ENCODE measurements at regions not wholly inside any gene's neighbourhood (a gene's known extent, or its start where the extent isn't known, plus 50 kb on each side); places are given as distances from the start of the nearest gene placed in this dataset.

DNA sequence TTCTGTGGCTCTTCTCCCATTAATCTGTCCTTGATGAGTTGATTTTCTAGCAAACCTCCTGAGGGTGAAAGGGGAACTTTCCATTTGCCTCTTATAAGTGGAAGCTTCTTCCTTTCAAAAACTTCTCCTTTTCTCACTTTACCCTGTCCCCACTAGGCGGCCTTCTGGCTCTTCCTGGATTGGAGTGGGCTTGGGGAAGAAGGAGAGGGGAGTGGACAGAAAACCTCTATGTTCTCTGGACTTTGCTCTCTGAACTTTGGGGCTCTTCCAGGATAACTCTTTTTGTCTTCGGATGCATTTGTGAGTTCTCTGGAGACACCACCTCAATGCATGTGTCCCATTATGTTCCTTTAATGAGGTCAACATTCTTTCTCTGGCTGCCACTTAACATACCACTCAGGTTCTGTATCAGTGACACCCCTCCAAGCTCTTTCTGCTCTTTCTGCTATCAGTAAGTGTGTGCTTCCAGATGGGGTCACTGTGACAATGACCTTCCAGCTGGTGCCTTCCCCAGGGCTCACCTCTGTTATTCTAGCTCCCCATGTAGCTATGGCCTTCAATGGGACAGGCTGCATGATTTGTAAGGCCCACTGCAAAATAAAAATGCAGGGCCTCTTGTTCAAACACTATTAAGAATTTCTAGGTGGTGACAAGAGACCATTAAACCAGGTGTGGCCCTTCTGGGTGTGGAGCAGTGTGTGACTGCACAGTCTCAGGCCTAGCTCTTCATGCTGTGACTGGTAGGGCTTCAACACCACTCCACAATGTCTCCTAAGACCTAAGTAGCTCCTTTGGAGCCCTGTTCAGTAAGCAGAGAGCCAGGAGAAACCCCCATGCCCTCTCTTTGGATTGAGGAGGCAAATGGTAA, 389.2 kb downstream of the EFNB2 start:
- Histone ChIP-seq H3K79me2 (ENCODE audit: insufficient read depth, low read length) (no peaks in the 10 kb centered on the region), H3K4me1 (ENCODE audit: insufficient read depth, low read length) (peaks cover 26% of the 10 kb centered on the region), H2AFZ (ENCODE audit: low read length) (no peak overlapping the region), H4K20me1 (ENCODE audit: insufficient read depth, low read length) (no peaks in the 10 kb centered on the region), H3K4me3 (ENCODE audit: insufficient read depth, low read length) (no peak overlapping the region), H3K4me2 (ENCODE audit: insufficient read depth, low read length) (no peak overlapping the region), H3K9me3 (ENCODE audit: low read depth, low read length) (no peaks in the 10 kb centered on the region), H3K27ac (ENCODE audit: low read depth, low read length) (no peak overlapping the region), H3K27me3 (ENCODE audit: insufficient read depth, low read length) (no peaks in the 10 kb centered on the region), H3K36me3 (ENCODE audit: insufficient read depth, low read length) (no peaks in the 10 kb centered on the region)
- TF ChIP-seq CTCF (IDR thresholded peaks at IDR 0.05; ENCODE audit: extremely low read depth, low read depth, low read length): no peak
- no peak for DNase-seq (ENCODE audit: insufficient read length, low spot score, missing footprints)

GRCh38 chr13:106145070-106145469, 390.4 kb downstream of the EFNB2 start:
- H3K4me3 ChIP-seq (ENCODE audit: insufficient read depth, low read length): no peak overlapping the region
- H3K36me3 ChIP-seq (ENCODE audit: insufficient read depth, low read length): no peaks in the 10 kb centered on the region
- no peaks in the 10 kb centered on the region for H3K27me3 ChIP-seq (ENCODE audit: insufficient read depth, low read length)
- H4K20me1 ChIP-seq (ENCODE audit: insufficient read depth, low read length): no peaks in the 10 kb centered on the region
- no peak overlapping the region for H3K27ac ChIP-seq (ENCODE audit: low read depth, low read length)
- TF ChIP-seq CTCF (IDR thresholded peaks at IDR 0.05; ENCODE audit: extremely low read depth, low read depth, low read length): no peak
- H3K4me1 ChIP-seq (ENCODE audit: insufficient read depth, low read length): peaks cover 19% of the 10 kb centered on the region
- no peak overlapping the region for H3K4me2 ChIP-seq (ENCODE audit: insufficient read depth, low read length)
- no peaks in the 10 kb centered on the region for H3K79me2 ChIP-seq (ENCODE audit: insufficient read depth, low read length)
- H2AFZ ChIP-seq (ENCODE audit: low read length): no peak overlapping the region
- H3K9me3 ChIP-seq (ENCODE audit: low read depth, low read length): no peaks in the 10 kb centered on the region
- DNase-seq (ENCODE audit: insufficient read length, low spot score, missing footprints): no peak

- no peak overlapping the region for H2AFZ ChIP-seq (ENCODE audit: low read length)
- peaks cover 25% of the 10 kb centered on the region for H3K4me1 ChIP-seq (ENCODE audit: insufficient read depth, low read length)
- no peaks in the 10 kb centered on the region for H3K36me3 ChIP-seq (ENCODE audit: insufficient read depth, low read length)
- H3K79me2 ChIP-seq (ENCODE audit: insufficient read depth, low read length): no peaks in the 10 kb centered on the region
- TF ChIP-seq CTCF (IDR thresholded peaks at IDR 0.05; ENCODE audit: extremely low read depth, low read depth, low read length): no peak
- peak overlapping the region; percentile 21 for H3K4me2 ChIP-seq (ENCODE audit: insufficient read depth, low read length)
- no peak overlapping the region for H3K4me3 ChIP-seq (ENCODE audit: insufficient read depth, low read length)
- no peak overlapping the region for H3K27ac ChIP-seq (ENCODE audit: low read depth, low read length)
- no peaks in the 10 kb centered on the region for H3K27me3 ChIP-seq (ENCODE audit: insufficient read depth, low read length)
- H4K20me1 ChIP-seq (ENCODE audit: insufficient read depth, low read length): no peaks in the 10 kb centered on the region
- no peak for DNase-seq (ENCODE audit: insufficient read length, low spot score, missing footprints)
- H3K9me3 ChIP-seq (ENCODE audit: low read depth, low read length): no peaks in the 10 kb centered on the region
Observed at GRCh38 chr13:106143930-106144709, 391.3 kb downstream of the EFNB2 start.

GRCh38 chr13:106143392-106143791, 392.1 kb downstream of the EFNB2 start:
- no peak for TF ChIP-seq CTCF (IDR thresholded peaks at IDR 0.05; ENCODE audit: extremely low read depth, low read depth, low read length)
- Histone ChIP-seq H3K27ac (ENCODE audit: low read depth, low read length) (no peak overlapping the region), H3K79me2 (ENCODE audit: insufficient read depth, low read length) (no peaks in the 10 kb centered on the region), H3K36me3 (ENCODE audit: insufficient read depth, low read length) (no peaks in the 10 kb centered on the region), H4K20me1 (ENCODE audit: insufficient read depth, low read length) (no peaks in the 10 kb centered on the region), H3K4me3 (ENCODE audit: insufficient read depth, low read length) (no peak overlapping the region), H3K4me2 (ENCODE audit: insufficient read depth, low read length) (no peak overlapping the region), H3K27me3 (ENCODE audit: insufficient read depth, low read length) (no peaks in the 10 kb centered on the region), H3K4me1 (ENCODE audit: insufficient read depth, low read length) (peaks cover 25% of the 10 kb centered on the region), H3K9me3 (ENCODE audit: low read depth, low read length) (no peaks in the 10 kb centered on the region), H2AFZ (ENCODE audit: low read length) (no peak overlapping the region)
- no peak for DNase-seq (ENCODE audit: insufficient read length, low spot score, missing footprints)

Data from osteoblast (primary cell).